Activated CD8-positive, alpha-beta T cell treated with anti-CD3 and anti-CD28 coated beads for 36 hours (primary cell): ENCODE measurements at regions not wholly inside any gene's neighbourhood (a gene's known extent, or its start where the extent isn't known, plus 50 kb on each side); places are given as distances from the start of the nearest gene placed in this dataset.

Source experiments
- ATAC-seq: fragments of 200-7000 bp; cut with Tn5 transposase; one replicate; pipeline ENCODE4 v1.10.0; 2021; ENCODE audit warnings: mild to moderate bottlenecking, moderate library complexity
- CTCF ChIA-PET: fragments of 350-600 bp; sonication (Branson Sonifier 250); formaldehyde crosslinking; loops from one replicate; lab custom pipeline; 2021; ENCODE audit warnings: antibody characterized with exemption; lab: Charles Lee
- POLR2A ChIA-PET: fragments of 350-600 bp; sonication (Branson Sonifier 250); formaldehyde crosslinking; loops from one replicate; lab custom pipeline; 2021; ENCODE audit warnings: antibody characterized with exemption; lab: Charles Lee
- DNase-seq: peaks from one replicate; pipeline ENCODE4 v3.0.0-alpha.2; 2020
- H3K27ac Mint-ChIP-seq: one replicate; pipeline ENCODE4 v1.8.0; 2021; ENCODE audit warnings: mild to moderate bottlenecking, mixed read lengths
- H3K27me3 Mint-ChIP-seq: one replicate; pipeline ENCODE4 v1.8.0; 2021; ENCODE audit warnings: mixed read lengths
- H3K36me3 Mint-ChIP-seq: one replicate; pipeline ENCODE4 v1.8.0; 2021; ENCODE audit warnings: low read depth, mixed read lengths
- H3K4me1 Mint-ChIP-seq: one replicate; pipeline ENCODE4 v1.8.0; 2021; ENCODE audit warnings: low read depth, mixed read lengths
- H3K4me3 Mint-ChIP-seq: one replicate; pipeline ENCODE4 v1.8.0; 2021; ENCODE audit warnings: mild to moderate bottlenecking, moderate library complexity, mixed read lengths
- H3K9me3 Mint-ChIP-seq: one replicate; pipeline ENCODE4 v1.8.0; 2021; ENCODE audit warnings: mixed read lengths
- CTCF ChIP-seq: fragments of 200-600 bp; IDR thresholded peaks from one replicate; pipeline ENCODE4 v1.8.0; 2022; ENCODE audit warnings: antibody characterized with exemption, mild to moderate bottlenecking
- intact Hi-C: fragments of 100-400 bp; cut with micrococcal nuclease; formaldehyde crosslinking; loops from one replicate; pipeline ENCODE4 v1.10.0; 2022

- TF ChIP-seq CTCF = no peak
- Mint-ChIP-seq H3K4me3 (no peak overlapping the region), H3K9me3 (peaks cover 7% of the 10 kb centered on the region), H3K36me3 (no peaks in the 10 kb centered on the region), H3K27ac (no peak overlapping the region), H3K27me3 (no peaks in the 10 kb centered on the region), H3K4me1 (no peaks in the 10 kb centered on the region)
- CTCF ChIA-PET = no interaction called here
- POLR2A ChIA-PET = no interaction called here
- intact Hi-C loops = no loop called here
- ATAC-seq (no peak), DNase-seq (no peak)
Measured at GRCh38 chr15:46489276-46489675, 854.4 kb downstream of the SQOR start.

GRCh38 chr15:46496491-46497115 lies 861.8 kb downstream of the SQOR start:
- ChIA-PET CTCF (no interaction called here), POLR2A (no interaction called here)
- DNase-seq (no peak), ATAC-seq (no peak)
- H3K4me1 Mint-ChIP-seq = no peaks in the 10 kb centered on the region
- no peak overlapping the region for H3K4me3 Mint-ChIP-seq
- H3K36me3 Mint-ChIP-seq = no peaks in the 10 kb centered on the region
- no peaks in the 10 kb centered on the region for H3K27me3 Mint-ChIP-seq
- H3K9me3 Mint-ChIP-seq = peaks cover 18% of the 10 kb centered on the region
- no peak for TF ChIP-seq CTCF
- intact Hi-C loops = no loop called here
- H3K27ac Mint-ChIP-seq = no peak overlapping the region

- ChIA-PET POLR2A (no interaction called here), CTCF (no interaction called here)
- Mint-ChIP-seq H3K4me1 (no peaks in the 10 kb centered on the region), H3K9me3 (peaks cover 16% of the 10 kb centered on the region), H3K27me3 (no peaks in the 10 kb centered on the region), H3K4me3 (no peak overlapping the region), H3K27ac (no peak overlapping the region), H3K36me3 (no peaks in the 10 kb centered on the region)
- intact Hi-C loops = no loop called here
- no peak for DNase-seq
- no peak for TF ChIP-seq CTCF
- ATAC-seq = no peak
Measured at GRCh38 chr15:46502667-46503066, 867.8 kb downstream of the SQOR start.

GRCh38 chr15:46518381-46518780 lies 883.6 kb downstream of the SQOR start:
- no peak for TF ChIP-seq CTCF
- no peak overlapping the region for H3K27ac Mint-ChIP-seq

GRCh38 chr15:46523701-46524100 lies 888.9 kb downstream of the SQOR start:
- DNase-seq (no peak), ATAC-seq (no peak)
- Mint-ChIP-seq H3K4me1 (no peaks in the 10 kb centered on the region), H3K36me3 (no peaks in the 10 kb centered on the region), H3K4me3 (no peak overlapping the region), H3K9me3 (peaks cover 6% of the 10 kb centered on the region), H3K27me3 (no peaks in the 10 kb centered on the region), H3K27ac (no peak overlapping the region)
- no peak for TF ChIP-seq CTCF
- ChIA-PET POLR2A (no interaction called here), CTCF (no interaction called here)
- intact Hi-C loops = no loop called here

More at GRCh38 chr15:46518381-46518780, 883.6 kb downstream of the SQOR start:
- H3K27me3 Mint-ChIP-seq = no peaks in the 10 kb centered on the region
- DNase-seq (no peak), ATAC-seq (no peak)
- ChIA-PET POLR2A (no interaction called here), CTCF (no interaction called here)
- H3K36me3 Mint-ChIP-seq = no peaks in the 10 kb centered on the region
- intact Hi-C loops = no loop called here
- peaks cover 1% of the 10 kb centered on the region for H3K9me3 Mint-ChIP-seq
- no peaks in the 10 kb centered on the region for H3K4me1 Mint-ChIP-seq
- no peak overlapping the region for H3K4me3 Mint-ChIP-seq
